SK-N-DZ (cell line): ENCODE measurements at regions not wholly inside any gene's neighbourhood (a gene's known extent, or its start where the extent isn't known, plus 50 kb on each side); places are given as distances from the start of the nearest gene placed in this dataset.
A peak's percentile ranks its signal among the peaks of the same experiment; 100 is the strongest.
"Not testable (repeated sequence)": the region's sequence is repeated elsewhere in the genome, so short reads cannot be mapped to it uniquely, and the experiment has no call there.

ENCODE experiments used
- DNase-seq: peaks from one replicate; pipeline ENCODE4 v3.0.0-alpha.2; 2015; ENCODE audit warnings: low spot score

GRCh38 chr2:101645886-101646285, 51.6 kb upstream of the MAP4K4 start:
- not testable (repeated sequence) for DNase-seq

DNA sequence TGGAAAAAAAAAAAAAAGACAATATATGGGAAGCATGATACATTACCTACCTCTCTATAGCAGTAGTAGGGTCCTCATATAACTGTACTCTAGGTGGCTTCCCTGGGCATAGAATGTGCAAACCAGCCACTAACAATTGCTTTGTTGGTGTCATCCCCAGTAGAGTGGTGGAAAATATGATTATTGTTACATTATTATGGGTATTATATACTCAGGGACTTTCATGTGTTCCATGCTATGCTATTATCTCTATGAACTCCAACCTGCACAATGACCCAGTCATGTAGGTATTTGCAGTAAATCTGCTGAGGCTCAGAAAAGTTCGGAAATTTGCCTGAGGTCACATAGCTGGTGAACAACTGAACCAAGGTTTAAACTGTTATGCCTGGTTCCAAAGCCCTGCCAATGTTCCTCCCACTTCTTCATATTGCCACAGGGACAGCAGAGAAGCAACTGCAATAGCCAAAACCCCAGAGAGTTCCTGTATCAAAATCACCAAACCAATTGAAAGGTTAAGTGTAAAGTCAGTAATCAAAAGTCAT, 52.6 kb upstream of the MAP4K4 start:
- DNase-seq: no peak

DNA sequence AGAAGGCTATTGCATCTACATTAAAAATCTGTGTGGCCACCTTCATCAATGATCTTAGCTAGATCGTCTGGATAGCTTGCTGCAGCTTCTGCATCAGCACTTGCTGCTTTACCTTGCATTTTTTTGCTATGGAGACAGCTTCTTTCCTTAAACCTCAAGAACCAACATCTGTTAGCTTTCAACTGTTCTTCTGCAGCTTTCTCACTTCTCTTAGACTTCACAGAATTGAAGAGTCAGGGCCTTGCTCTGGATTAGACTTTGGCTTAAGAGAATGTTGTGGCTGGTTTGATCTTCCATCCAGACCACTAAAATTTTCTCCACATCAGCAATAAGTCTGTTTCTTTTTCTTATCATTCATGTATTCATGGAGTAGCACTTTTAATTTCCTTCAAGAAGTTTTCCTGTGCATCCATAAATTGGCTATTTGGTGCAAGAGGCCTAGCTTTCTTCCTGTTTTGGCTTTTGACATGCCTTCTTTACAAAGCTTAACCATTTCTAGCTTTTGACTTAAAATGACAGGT, 54.4 kb upstream of the MAP4K4 start:
- DNase-seq: no peak

- no peak for DNase-seq
Measured at GRCh38 chr2:101638817-101639605, 58.5 kb upstream of the MAP4K4 start.

- DNase-seq: no peak
Measured at GRCh38 chr2:101638181-101638711, 59.3 kb upstream of the MAP4K4 start.

- no peak for DNase-seq
Measured at GRCh38 chr2:101630224-101630949, 67.1 kb upstream of the MAP4K4 start.

DNA sequence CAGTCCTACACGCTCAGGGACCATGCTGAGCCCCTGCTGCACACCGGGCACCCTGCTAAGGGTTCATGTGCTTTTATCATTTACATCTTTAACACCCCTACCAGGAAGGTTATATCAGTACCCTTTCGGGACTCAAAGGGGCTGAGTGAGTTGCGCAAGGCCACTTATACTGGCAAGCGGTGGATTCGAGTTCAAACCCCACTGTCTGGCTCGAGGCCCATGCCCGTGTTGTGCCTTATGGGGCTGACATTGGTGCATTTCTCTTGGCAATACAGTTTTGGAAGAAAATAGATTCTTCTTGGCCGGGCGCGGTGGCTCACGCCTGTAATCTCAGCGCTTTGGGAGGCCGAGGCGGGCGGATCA, 69.5 kb upstream of the MAP4K4 start:
- DNase-seq: no peak

DNA sequence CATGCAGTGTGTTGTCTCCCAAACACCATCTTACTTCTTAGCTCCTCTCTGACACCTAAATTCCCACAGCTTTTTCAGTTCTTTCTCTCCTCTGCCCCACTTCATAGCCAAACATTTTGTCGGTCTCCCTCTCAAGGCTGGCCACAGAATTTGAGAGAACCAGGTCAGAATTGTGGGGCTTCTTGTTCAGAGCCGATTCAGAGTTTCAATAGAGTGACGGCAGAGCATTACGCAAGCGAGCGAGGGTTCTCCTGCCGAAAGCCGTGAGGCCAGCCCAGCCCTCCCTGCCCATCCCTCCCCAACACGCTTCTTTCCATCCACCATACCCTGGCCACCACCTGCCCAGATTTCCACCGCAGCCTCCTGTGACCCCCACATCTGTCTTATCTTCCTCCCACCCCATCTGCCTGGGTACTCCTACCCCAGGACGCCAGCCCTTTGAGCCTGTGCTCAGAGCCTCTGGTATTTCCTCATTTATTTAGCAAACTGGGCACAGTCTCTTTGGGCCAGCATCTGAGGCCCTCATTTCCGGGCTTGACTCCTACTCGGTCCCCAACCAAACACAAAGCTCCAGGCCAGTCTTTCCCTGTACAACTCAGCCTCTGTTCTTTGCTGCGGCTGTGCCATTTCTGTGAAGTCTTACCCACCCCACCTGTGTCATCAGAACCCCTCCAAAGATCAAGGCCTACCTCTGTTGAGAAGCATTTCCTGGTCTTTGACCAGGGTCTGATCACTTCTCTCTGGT, 70.0 kb upstream of the MAP4K4 start:
- no peak for DNase-seq

DNA sequence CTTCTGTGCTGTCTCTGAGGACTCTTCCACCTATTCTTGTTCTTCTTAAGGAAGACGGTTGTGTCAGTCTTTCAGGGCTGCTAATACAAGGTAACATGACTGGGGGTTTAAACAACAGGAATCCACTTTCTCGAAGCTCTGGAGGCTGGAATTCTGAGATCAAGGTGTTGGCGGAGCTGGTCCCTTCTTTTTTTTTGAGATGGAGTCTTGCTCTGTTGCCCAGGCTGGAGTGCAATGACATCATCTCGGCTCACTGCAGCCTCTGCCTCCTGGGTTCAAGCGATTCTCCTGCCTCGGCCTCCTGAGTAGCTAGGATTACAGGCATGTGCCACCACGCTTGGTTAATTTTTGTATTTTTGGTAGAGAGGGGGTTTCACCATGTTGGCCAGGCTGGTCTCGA, 71.7 kb upstream of the MAP4K4 start:
- DNase-seq: not testable (repeated sequence)

- no peak for DNase-seq
Measured at GRCh38 chr2:101625387-101625786, 72.1 kb upstream of the MAP4K4 start.

DNA sequence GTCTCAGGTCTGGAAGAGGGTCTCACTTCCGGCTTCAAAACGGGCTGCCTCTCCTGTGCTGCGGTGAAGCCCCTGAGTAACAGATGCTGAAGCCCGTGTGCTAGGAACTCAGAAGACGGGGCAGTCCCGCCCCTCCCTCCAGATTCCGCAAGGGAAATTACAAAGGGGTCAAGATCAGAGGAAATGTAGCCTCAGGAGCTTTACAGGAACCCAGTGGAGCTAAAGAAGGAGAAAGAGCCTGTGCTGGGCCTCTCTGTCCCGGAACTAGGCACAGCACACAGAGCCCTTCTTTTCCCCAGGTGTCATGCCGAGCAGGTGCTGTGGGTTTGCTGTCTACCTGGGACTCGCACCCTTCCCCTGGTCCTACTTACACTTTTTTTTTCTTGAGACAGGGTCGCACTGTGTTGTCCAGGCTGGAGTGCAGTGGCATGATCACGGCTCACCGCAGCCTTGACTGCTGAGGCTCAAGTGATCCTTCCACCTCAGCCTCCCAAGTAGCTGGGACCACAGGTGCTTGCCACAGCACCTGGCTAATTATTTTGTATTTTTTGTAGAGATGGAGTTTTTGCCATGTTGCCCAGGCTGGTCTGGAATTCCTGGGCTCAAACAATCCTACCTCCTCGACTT, 72.7 kb upstream of the MAP4K4 start:
- DNase-seq: no peak

- DNase-seq: no peak
Measured at GRCh38 chr2:101623031-101623521, 74.4 kb upstream of the MAP4K4 start.

GRCh38 chr2:101622210-101623030, 75.1 kb upstream of the MAP4K4 start:
- no peak for DNase-seq

DNA sequence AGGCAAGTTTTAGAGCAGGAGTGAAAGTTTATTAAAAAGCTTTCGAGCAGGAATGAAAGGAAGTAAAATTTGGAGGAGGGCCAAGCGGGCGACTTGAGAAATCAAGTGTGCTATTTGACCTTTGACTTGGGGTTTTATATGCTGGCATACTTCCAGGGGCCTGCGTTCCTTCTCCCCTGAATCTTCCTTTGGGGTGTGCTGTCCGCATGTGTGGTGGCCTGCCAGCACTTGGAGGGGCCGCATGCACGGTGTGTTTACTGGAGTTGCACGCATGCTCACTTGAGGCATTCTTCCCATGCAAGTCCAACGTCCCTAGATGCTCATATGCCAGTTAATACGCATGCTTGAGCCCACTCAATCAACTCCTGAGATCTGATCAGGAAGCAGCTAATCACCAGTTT, 78.3 kb upstream of the MAP4K4 start:
- no peak for DNase-seq

DNA sequence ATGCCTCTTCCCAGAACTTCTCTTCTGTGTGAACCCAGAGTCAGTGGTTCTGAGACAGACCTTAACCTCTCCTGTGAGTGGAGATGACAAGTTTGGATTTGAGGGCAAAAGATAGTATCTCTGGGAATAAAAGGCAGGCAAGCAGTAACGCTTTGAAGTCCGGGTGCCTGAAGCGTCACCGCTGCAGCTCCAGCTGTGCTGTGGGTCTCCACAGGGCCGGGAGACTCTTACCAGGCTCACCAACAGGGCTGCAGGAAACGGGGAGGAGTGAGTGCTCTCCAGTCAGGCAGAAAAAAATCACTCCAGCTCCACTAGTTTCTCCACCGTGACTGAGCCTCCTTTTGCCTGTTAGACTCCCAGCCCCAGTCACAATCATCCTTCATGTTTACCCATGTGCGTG, 79.7 kb upstream of the MAP4K4 start:
- DNase-seq: no peak

DNA sequence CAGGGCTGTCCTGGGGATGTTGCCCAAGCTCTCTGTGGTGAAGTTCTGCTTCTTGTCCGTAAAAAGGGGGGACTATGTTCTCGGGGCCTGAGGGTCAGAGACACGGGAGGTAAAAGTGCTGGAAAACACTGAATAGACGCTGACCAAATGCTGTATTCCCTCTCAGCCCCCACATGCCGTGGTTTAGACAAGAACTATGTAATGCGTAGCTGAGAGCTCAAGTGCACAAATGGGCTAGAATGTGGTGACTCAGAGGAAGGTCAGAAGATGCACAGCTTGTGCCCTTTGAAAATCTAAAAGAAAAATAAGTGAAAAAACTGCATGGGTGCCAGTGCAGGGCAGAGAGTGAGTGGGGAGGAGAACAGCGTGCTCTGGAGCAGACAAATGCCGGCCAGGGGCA, 80.3 kb upstream of the MAP4K4 start:
- no peak for DNase-seq

GRCh38 chr2:101614127-101614759, 83.3 kb upstream of the MAP4K4 start:
- DNase-seq: no peak

DNA sequence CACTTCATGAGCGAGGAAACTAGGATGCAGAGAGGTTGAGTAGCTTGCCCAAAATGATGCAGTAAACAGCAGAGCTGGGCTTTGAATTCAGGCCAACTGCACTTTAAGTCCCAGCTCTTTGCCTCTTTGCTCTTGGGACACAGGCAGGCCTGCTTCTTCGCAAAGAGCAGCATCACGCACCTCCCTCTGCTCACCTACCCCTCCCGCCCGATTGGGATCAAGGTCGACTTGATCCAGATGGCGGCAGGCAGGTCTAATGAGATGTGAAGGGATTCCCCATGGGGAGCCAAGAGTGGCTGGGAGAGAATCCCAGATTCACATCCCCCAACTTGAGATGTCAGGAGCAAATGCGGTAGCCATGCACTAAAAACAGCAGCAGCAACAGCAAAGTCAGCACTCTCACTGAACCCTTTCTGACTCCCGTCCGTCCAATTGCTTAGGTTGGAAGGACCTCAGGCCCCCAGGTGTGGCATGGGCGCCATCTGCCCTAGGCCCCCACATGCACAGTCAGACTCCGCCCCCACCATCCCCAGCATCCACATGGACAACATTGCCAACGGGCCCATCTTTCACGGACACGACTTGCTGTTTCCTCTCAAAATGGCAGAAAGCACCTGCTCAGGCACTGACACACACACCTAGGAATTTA, 84.3 kb upstream of the MAP4K4 start:
- DNase-seq: peak; percentile 46

DNA sequence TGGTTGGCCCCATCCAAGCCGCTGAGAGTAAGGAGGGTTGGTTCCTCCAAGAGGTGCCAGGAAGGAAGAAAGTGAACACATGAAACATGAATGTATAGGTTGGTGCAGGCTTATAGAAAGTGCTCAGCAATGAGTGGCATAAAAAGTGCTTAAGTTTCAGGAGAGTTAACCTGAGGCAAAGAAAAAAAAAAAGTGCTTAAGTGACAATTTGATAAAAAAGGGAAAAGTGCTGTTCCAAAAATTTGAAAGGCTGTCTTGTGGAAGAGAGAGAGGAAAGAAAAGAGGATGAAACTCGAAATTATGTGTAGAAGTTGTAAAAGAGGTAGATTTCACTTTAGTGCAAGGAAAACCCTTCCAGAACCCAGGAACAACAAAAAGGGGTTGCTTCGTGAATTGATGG, 85.5 kb upstream of the MAP4K4 start:
- no peak for DNase-seq
